Esophagus muscularis mucosa (tissue), 4 donors: ENCODE measurements at regions not wholly inside any gene's neighbourhood (a gene's known extent, or its start where the extent isn't known, plus 50 kb on each side); places are given as distances from the start of the nearest gene placed in this dataset.

Experiments used
- DNase-seq: peaks from one replicate; pipeline ENCODE4 v3.0.0-alpha.2; 2017; ENCODE audit errors: extremely low spot score
- H3K27ac ChIP-seq, 4 donors: fragments of 200-600 bp; sonication (generic); replicated peaks in 1 of 4; 1 replicate in 3 of 4; 2 replicates in 1 of 4; pipeline ENCODE4 v1.5.1; 2016 to 2019; ENCODE audit warnings: mild to moderate bottlenecking in 1 of 4
- H3K27me3 ChIP-seq, 4 donors: fragments of 200-600 bp; sonication (generic); one replicate each; pipeline versions ENCODE4 v1.5.1 to v1.6.0; 2016 to 2019
- H3K36me3 ChIP-seq, 4 donors: fragments of 200-600 bp; sonication (generic); one replicate each; pipeline ENCODE4 v1.5.1; 2016 to 2019
- H3K4me1 ChIP-seq, 4 donors: fragments of 200-600 bp; sonication (generic); one replicate each; pipeline ENCODE4 v1.5.1; 2016 to 2019
- H3K4me3 ChIP-seq, 4 donors: fragments of 200-600 bp; sonication (generic); 1 replicate in 2 of 4; 2 replicates in 2 of 4; pipeline ENCODE4 v1.5.1; 2016 to 2019; ENCODE audit warnings: mild to moderate bottlenecking in 4 of 4, moderate library complexity in 1 of 4
- H3K9me3 ChIP-seq, 4 donors: fragments of 200-600 bp; sonication (generic); 1 replicate in 3 of 4; 2 replicates in 1 of 4; pipeline ENCODE4 v1.5.1; 2016 to 2019
- EP300 ChIP-seq: sonication (generic); formaldehyde crosslinking; IDR thresholded peaks from one replicate; pipeline ENCODE4 v1.6.1; 2017; ENCODE audit warnings: antibody characterized with exemption
- POLR2A ChIP-seq: fragments of 450-650 bp; IDR thresholded peaks from one replicate; pipeline ENCODE4 v1.6.1; 2017; ENCODE audit warnings: antibody characterized with exemption, moderate library complexity, mild to moderate bottlenecking, low read depth
- POLR2AphosphoS5 ChIP-seq, 2 donors: sonication (generic); formaldehyde crosslinking; IDR thresholded peaks; one replicate each; pipeline ENCODE4 v1.6.1; 2017; ENCODE audit warnings: antibody characterized with exemption in 2 of 2
- WGBS: methylation state at CpG from one replicate; pipeline ENCODE4 v1.1.5; 2018; 5-methylcytosine and 5-hydroxymethylcytosine counted together
- intact Hi-C: fragments of 100-400 bp; cut with DNase I; formaldehyde crosslinking; loops from one replicate; pipeline ENCODE4 v1.15.1; 2023
- TF ChIP-seq, protein P1 (sequence below), 3 experiments: fragments of 200-600 bp in 2 of 3; fragments of 450-650 bp in 1 of 3; sonication (generic) in 2 of 3; IDR thresholded peaks; one replicate each; pipeline ENCODE4 v1.5.1; 2017 to 2019; ENCODE audit warnings: antibody characterized with exemption in 3 of 3, mild to moderate bottlenecking in 2 of 3, moderate library complexity in 1 of 3

DNA sequence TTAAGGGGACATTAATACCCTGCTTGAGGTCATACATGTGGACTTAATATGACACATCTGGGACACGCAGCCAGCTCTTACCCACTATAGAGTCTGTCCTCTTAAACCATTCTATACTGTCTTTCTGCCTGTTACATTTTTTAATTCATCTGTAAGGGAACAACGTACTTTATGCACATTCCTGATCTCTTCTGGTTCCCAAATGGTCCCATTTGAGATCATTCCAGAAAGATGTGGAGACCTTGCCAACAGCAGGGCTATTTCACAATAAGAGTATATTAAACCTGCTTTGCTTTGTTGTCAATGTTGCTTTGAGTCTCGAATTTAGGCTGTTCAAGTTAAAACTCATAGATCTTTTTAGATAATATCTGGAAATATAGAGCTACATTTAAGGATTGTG is 332.2 kb upstream of the RAG2 start:
- Histone ChIP-seq H3K4me3 (no peak overlapping the region), H3K27me3 (no peaks in the 10 kb centered on the region), H3K36me3 (no peaks in the 10 kb centered on the region), H3K27ac (no peak overlapping the region), H3K4me1 (no peaks in the 10 kb centered on the region), H3K9me3 (no peaks in the 10 kb centered on the region)
- 71% methylated on average over 3 of the region's 3 CpGs for WGBS
- TF ChIP-seq, protein P1, sequence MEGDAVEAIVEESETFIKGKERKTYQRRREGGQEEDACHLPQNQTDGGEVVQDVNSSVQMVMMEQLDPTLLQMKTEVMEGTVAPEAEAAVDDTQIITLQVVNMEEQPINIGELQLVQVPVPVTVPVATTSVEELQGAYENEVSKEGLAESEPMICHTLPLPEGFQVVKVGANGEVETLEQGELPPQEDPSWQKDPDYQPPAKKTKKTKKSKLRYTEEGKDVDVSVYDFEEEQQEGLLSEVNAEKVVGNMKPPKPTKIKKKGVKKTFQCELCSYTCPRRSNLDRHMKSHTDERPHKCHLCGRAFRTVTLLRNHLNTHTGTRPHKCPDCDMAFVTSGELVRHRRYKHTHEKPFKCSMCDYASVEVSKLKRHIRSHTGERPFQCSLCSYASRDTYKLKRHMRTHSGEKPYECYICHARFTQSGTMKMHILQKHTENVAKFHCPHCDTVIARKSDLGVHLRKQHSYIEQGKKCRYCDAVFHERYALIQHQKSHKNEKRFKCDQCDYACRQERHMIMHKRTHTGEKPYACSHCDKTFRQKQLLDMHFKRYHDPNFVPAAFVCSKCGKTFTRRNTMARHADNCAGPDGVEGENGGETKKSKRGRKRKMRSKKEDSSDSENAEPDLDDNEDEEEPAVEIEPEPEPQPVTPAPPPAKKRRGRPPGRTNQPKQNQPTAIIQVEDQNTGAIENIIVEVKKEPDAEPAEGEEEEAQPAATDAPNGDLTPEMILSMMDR (IDR thresholded peaks at IDR 0.05): no peak
- TF ChIP-seq POLR2AphosphoS5 (IDR thresholded peaks at IDR 0.05) (no peak), EP300 (no peak), POLR2A (no peak)
- intact Hi-C loops: no loop called here
- DNase-seq: no peak

DNA sequence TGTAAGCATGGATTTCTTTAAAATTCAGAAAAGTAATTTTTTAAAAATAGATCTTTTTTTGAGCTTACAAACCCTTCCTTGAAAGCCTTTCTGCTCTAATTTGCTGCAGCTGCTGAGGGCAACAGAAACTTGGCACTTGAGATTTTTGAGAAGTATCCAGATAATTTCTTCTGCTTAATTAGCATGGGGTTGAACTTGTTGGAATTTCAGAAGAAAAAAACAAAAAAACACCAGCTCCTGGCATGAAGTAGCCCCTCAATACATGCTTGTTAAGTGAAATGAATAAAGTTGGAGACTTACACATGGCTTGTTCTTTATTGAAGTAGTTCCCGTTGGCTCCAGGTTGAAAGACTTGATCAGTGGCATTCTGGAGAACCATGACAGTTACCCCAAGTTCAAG is 331.4 kb upstream of the RAG2 start:
- Histone ChIP-seq H3K4me1 (no peaks in the 10 kb centered on the region), H3K4me3 (no peak overlapping the region), H3K27me3 (no peaks in the 10 kb centered on the region), H3K9me3 (no peaks in the 10 kb centered on the region), H3K36me3 (no peaks in the 10 kb centered on the region), H3K27ac (no peak overlapping the region)
- no peak for DNase-seq
- WGBS: 94% methylated on average over 1 of the region's 1 CpG
- intact Hi-C loops: no loop called here
- TF ChIP-seq POLR2A: no peak

DNA sequence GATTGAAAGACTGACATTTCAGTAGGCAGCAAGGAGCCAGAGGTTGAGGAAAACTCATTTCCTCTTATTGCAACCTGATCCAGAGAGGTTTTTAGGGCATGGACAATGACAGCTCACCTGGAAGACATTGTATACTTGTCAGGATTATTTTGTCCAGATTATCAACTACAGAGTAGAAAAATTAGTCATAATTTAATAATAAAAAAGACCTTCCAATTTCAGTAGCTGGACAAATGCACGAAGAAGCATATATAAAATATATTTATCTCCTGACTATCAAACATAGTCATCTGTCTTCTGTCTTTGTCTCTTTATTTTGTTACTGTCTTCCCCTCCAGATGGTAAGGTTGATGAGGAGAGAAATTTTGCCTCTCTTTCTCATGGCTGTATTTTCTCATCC is 330.6 kb upstream of the RAG2 start:
- DNase-seq: no peak
- no peaks in the 10 kb centered on the region for H3K9me3 ChIP-seq
- no peak for TF ChIP-seq EP300
- TF ChIP-seq POLR2AphosphoS5 (IDR thresholded peaks at IDR 0.05): no peak
- TF ChIP-seq POLR2A: no peak
- TF ChIP-seq, protein P1 (IDR thresholded peaks at IDR 0.05): no peak
- 33% methylated on average over 1 of the region's 1 CpG for WGBS
- no peak overlapping the region for H3K4me3 ChIP-seq
- no peaks in the 10 kb centered on the region for H3K27me3 ChIP-seq
- no peaks in the 10 kb centered on the region for H3K36me3 ChIP-seq
- H3K27ac ChIP-seq: no peak overlapping the region
- no peaks in the 10 kb centered on the region for H3K4me1 ChIP-seq
- intact Hi-C loops: no loop called here

DNA sequence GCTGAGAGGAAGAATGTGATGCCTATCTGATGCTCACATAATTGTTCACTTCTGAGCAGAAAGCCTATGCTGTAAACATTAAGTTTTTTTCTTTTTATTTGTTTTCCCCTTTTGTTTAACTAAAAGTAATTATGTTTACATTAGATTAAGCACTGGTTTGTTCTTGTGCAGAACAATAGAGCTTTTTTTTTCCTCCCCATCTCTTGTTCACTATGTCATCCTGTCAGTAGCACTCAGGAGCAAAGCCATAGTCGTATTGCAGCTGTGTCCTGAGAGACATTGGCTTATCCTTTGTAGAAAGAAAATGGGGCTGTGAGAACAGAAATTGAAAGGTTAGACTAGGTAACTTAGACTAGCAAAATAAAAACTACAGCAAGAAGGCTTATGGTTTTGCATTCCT is 301.8 kb upstream of the RAG2 start:
- Histone ChIP-seq H3K4me3 (no peak overlapping the region), H3K4me1 (no peaks in the 10 kb centered on the region), H3K27me3 (no peaks in the 10 kb centered on the region), H3K27ac (no peak overlapping the region), H3K36me3 (no peaks in the 10 kb centered on the region), H3K9me3 (no peaks in the 10 kb centered on the region)
- WGBS: 8% methylated on average over 1 of the region's 1 CpG
- intact Hi-C loops: no loop called here
- TF ChIP-seq POLR2A (no peak), EP300 (no peak), POLR2AphosphoS5 (IDR thresholded peaks at IDR 0.05) (no peak)
- TF ChIP-seq, protein P1 (IDR thresholded peaks at IDR 0.05): no peak
- DNase-seq: no peak

DNA sequence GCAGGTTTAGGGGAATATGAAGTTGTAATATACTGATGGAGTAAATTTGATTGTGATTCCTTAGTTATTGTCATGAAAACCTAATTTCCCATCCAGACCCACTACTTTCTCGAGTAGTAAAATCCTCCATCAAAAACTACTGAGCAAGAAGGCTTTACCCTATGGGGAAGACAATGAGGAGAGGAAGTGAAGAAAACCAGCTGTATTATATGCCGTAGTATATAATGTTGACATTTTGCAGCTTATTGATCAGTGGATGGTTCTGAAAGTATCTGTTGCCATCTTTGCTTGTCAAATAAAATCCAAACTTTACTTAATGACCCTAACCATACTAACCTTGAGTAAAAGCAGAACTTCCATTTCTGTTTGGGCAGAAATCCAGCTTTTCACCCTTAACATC is 292.8 kb upstream of the RAG2 start:
- H3K4me3 ChIP-seq: no peak overlapping the region
- H3K4me1 ChIP-seq: no peaks in the 10 kb centered on the region
- H3K27ac ChIP-seq: no peak overlapping the region
- H3K9me3 ChIP-seq: no peaks in the 10 kb centered on the region
- WGBS: 55% methylated on average over 2 of the region's 2 CpGs
- intact Hi-C loops: no loop called here
- no peaks in the 10 kb centered on the region for H3K36me3 ChIP-seq
- no peak for DNase-seq
- H3K27me3 ChIP-seq: no peaks in the 10 kb centered on the region
- TF ChIP-seq POLR2A (no peak), POLR2AphosphoS5 (IDR thresholded peaks at IDR 0.05) (no peak), EP300 (no peak)
- TF ChIP-seq, protein P1 (IDR thresholded peaks at IDR 0.05): no peak
